ENCODE measurements at regions not wholly inside any gene's neighbourhood (a gene's known extent, or its start where the extent isn't known, plus 50 kb on each side); places are given as distances from the start of the nearest gene placed in this dataset.
A peak's percentile ranks its signal among the peaks of the same experiment; 100 is the strongest.

- no peak for DNase-seq
Observed at GRCh38 chr22:22396741-22397291, 111.7 kb downstream of the ZNF280B start.

DNA sequence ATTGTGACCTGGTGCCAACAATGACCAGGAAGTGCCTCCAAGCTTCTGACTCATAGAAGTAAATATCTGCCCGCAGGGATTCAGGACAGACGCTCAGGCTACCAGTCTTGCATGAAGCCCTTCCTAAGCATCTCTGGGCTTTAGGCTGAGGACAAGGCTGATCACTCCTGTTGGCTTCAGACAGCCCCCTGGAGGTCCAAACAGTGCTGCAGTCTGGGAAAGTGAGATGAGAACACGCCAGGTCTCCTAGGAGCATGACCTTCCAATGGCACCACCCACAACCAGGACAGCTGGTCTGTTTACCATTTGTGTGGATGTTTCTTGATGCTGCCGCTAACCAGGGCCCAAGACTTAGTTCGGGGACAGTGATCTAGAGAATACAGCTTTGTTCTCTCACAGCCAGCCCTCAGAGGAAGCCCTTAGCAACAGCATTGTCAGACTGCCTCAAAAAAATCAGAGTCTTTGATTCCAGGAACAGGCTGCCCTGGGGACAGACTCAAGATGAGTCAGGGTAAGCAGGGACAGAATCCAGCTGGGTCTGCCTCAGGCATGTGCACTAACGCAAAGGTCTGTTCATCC is 111.2 kb downstream of the ZNF280B start:
- peak; percentile 36 for DNase-seq

DNA sequence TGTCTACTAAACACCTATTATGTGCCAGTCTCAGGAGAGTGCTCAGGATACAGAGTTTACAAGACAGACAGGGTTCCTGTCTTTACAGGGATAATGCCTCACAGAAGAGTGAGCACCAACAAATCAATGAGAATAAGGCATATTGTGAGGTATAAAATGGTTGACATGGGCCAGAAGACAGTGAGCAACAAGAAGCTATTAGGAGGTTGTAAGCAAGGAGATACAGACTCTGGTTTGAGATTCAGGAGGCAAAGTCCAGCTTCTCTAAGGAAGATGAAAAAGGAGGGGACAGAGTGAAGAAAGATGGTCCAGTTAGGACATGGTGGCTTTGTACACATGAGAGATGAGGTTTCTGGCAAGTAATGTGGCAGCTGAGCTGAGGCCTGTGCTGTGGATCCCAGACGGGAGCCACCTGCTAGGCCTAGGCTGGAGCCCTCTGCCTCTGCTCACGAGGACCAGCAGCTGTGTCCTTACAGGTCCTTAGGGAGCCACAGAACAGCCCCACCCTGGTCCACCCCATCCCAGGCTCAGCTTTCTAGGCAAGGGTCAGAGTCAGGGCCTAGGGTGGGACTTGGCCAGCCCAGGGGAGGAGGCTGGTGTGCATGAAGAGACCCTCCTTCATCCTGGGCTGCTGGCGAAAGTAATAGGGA is 110.5 kb downstream of the ZNF280B start:
- no peak for DNase-seq

DNA sequence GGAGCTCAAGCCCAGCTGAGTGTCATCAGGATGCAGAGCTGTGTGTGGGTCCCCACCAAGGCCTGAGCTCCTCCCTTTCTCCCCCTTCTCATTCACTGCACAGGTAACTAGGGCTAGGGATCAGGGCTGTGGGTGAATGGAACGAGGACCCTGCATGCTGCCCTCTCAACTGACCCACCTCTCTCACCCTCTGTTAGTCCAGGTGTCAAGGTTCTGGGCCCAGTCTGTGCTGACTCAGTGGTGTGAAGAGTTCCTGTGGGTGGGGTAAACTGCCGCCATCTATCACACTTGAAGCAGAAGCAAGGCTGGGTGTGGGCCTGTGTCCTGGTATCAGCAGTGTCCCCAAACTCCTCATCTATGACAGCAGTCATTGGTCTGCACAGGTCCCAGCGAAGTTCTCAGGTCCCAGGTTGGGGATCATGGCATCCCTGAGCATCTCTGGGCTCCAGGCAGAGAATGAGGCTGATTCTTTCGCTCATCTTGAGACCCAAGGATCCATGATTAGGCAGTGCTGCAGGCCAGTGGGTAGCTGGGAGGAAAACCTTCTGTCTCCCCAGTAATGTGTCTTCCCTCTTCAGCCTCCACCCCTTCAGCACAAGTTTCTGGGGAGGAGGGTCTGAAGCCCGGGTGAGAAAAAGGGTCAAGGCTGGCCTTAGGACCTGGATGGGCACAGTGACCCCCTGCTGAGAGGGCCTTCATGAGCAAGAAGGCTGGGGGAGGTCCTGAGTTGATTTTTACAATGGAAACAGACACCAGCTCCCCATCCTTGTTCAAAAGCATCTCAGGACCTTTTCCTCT is 109.8 kb downstream of the ZNF280B start:
- no peak for DNase-seq

DNA sequence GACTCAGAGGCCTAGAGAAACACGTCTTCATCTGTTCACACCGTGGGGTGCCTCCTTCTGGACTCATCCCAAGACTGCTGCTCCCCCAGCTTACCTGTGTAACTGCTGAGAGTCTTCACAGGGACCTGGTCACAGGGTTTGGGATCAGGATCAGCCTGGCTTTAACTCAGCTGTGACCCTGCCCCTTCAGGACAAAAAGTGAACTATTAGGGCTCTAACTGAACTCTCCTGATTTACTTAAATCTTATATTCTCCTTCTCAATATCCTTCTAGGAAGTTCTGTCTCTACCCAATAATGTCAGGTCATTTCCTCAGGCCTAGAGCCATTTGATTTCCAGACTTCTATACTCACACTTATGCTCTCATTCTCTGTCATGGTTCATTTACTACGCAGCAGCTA is 108.4 kb downstream of the ZNF280B start:
- DNase-seq, result no peak

DNA sequence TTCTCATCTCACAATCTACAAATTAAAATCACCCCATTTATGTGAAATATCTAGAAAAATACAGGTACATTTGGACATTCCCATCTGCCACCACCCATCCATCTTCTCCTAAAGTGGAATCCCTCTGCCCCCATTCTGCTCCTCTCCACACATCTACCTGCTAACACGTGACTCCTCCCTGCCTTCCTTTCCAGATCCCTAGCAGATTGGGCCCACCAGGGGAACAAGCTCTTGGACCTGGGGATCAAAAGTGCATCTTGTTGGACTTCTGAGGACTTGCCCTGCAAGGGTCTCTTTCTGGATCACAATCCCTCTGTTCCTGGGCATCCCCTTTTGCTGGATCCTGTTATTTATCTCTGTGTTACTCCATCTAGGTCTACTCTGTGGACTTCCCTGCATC is 107.6 kb downstream of the ZNF280B start:
- DNase-seq, result no peak

- DNase-seq, result no peak
Observed at GRCh38 chr22:22401381-22401780, 107.2 kb downstream of the ZNF280B start.

GRCh38 chr22:22403306-22403705 is 105.2 kb downstream of the ZNF280B start:
- no peak for DNase-seq

GRCh38 chr22:22403771-22404170 is 104.8 kb downstream of the ZNF280B start:
- DNase-seq, result no peak

GRCh38 chr22:22404598-22405284 is 103.8 kb downstream of the ZNF280B start:
- DNase-seq, result no peak

DNA sequence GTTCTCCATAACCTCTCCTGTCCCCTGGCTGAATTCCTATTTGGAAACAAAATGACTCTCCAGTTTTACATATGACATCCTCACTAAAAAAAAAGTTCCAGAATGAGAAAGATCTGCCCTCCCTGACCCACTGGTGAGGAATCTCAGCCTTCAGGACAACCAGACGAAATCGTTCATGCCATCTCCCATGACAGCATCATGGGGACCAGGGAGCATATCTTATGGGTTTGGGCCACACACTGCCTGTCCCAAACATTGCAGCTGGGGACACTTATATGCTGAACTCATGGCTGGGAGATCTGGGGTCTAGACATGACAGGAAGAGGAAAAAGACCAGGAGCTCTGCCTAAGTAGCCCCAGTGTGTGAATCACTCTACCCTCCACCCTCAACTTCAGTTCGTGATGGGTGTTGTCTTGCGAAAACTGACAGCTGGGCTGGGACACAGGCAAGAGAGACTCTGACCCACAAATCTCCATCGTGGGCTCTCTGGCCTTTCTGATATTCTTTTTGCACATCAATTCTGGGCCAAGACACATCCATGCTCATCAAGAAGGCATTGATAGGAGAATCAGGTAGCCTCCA is 102.0 kb downstream of the ZNF280B start:
- no peak for DNase-seq

DNA sequence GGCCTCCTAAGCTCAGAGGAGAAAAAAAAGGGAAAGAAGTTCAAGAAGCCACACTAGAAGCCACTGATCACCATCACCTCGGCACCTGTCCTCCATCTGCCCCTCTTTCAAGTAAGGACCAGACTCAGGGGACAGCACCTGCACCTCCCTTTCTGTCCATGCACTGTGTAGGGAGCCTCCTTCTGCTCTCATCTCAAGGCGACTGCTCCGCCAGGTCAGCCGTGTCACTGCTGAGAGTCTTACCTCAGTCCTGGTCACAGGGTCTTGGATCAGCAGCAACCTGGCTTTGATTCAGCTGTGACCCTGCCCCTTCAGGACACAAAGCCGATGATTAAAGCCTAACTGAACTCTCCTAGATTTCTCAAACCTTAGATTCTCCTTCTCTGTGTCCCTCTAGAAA is 101.5 kb downstream of the ZNF280B start:
- DNase-seq, result no peak

DNA sequence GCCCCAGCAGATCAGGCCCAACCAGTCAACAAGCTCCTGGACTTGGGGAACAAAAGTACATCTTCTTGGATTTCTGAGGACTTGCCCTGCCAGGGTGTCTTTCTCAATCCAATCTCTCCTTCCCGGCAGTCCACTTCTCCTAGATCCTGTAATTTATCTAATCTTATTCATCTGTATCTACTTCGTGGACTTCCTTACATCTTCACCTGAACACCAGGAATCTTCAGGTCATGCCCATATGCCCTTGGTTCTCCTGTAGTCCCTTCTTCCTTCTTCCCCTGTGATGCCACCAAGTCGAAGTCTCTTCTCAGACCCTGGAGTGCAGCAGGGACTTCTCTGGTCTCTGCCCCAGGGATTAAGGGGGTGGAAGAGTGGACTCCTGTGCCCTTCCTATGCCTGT is 100.3 kb downstream of the ZNF280B start:
- DNase-seq, result no peak

DNA sequence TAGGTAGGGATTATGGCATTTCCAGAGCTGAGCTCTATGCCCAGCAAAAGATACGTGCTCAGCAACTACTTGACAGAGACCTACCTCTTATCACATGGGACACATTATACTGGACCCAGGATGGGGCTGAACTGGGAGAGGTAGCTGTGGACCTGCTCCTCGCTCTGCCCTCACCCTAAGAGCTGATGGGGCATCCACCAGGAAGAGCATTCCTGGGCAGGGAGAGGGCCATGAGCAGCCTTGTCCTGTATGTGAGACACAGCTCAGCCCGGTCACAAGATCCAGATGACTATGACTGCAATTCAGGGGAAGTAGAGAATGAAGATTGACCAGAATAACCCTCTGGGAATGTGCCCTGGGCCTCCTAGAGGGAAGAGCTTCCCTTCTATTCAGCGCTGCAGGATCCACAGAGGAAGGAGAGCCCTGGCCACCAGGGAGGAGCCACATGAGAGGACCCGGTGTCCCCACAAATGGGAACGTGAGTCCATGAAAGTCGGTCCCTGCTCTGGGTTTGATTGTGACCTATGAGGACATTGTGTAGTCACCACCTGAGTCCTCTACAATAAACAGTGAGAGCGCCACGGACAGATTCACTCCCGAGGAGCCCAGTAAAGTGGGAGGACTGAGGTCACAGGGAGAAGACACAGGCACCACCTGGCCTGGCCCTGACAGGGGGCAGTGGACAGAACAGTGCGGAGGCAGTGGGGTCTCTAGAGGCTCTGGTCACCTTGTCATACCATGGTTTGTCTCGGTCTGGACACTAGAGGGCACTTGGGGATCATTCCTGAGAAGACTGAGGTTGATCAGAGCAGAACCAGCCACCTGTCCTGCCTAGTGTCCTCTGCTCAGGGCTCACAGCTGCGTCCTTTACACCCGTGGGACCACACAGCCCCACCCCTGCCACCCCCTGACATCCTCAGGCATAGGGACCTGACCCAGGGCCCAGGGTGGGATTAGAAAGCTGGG is 99.5 kb downstream of the ZNF280B start:
- DNase-seq, result peak; percentile 47

- DNase-seq, result no peak
Observed at GRCh38 chr22:22410121-22410520, 98.4 kb downstream of the ZNF280B start.

DNA sequence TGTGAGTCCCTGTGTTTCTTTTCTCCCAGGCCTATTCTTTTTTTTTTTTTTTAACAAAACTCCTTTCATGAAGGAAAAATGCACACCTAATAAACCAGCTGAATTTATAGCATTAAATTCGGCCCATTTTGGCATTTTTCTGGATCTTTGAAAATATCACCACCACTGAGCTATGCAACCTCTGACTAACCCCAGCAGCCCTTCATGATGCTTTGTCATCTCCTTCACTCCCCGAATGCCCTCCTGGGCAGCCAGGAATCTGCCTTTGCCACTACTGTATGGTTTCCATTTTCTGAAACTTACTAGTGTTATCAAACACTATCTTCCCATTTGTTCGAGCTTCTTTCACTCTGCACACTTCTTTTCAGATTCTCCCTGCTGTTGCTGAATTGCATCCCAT is 97.9 kb downstream of the ZNF280B start:
- no peak for DNase-seq

DNA sequence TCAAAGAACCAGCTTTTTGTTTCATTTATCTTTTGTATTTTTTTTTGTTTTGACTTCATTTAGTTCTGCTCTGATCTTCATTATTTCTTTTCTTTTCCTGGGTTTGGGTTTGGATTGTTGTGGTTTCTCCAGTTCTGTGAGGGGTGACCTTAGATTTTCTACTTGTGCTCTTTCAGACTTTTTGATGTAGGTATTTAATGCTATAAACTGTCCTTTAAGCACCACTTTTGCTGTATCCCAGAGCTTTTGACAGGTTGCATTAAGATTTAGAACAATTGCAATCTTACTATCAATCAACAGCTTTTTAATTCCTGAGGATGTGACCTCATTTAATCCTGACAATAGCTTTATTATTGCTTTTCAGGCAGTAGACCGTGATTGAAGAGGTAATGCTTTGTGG is 94.3 kb downstream of the ZNF280B start:
- DNase-seq, result no peak

GRCh38 chr22:22417495-22418162 is 90.9 kb downstream of the ZNF280B start:
- DNase-seq, result no peak

GRCh38 chr22:22418163-22418549 is 90.4 kb downstream of the ZNF280B start:
- no peak for DNase-seq

DNA sequence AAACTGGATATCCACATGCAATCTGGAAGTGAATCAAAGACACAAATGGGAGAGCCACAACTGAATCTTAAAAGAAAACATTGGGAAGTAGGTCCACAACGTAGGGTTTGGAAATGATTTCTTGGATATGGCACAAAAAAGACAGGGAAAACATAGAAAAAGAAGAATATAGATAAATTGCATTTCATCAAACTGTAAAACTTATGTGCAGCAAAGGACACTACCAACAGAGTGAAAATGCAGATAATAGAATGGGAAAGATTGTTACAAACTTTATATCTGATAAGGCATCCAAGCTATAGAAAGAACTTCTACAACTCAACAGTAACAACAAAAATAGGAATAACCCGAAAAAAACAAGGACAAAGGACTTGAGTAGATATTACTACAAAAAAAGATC is 89.6 kb downstream of the ZNF280B start:
- DNase-seq, result no peak

GRCh38 chr22:22420580-22420979 is 88.0 kb downstream of the ZNF280B start:
- DNase-seq, result no peak
